ENCODE measurements at regions not wholly inside any gene's neighbourhood (a gene's known extent, or its start where the extent isn't known, plus 50 kb on each side); places are given as distances from the start of the nearest gene placed in this dataset.

- POLR2A ChIA-PET, result no interaction called here
- Histone ChIP-seq H3K9me3 (ENCODE audit: control insufficient read depth, insufficient read depth, low read length) (peaks cover 5% of the 10 kb centered on the region; the same call in 1 of the 2 replicates), H3K27ac (ENCODE audit: low read depth, low read length) (no peak overlapping the region), H3K4me3 (ENCODE audit: low read depth, low read length) (no peak overlapping the region), H3K27me3 (ENCODE audit: control insufficient read depth, insufficient read depth, low read length) (no peaks in the 10 kb centered on the region)
- TF ChIP-seq CTCF (IDR thresholded peaks at IDR 0.05; ENCODE audit: low read depth, low read length), result no peak
- CTCF ChIA-PET, result interaction anchor here (0.6 kb wide), 1 partner anchor 527 kb away, joined by 3 read pairs; no protein-coding TSS in a partner anchor
- DNase-seq (ENCODE audit: low read depth, low spot score), result no peak
Observed at GRCh38 chr6:98352348-98352747, 482.0 kb upstream of the POU3F2 start.

GRCh38 chr6:98358173-98358572 is 476.2 kb upstream of the POU3F2 start:
- no peak for TF ChIP-seq CTCF (IDR thresholded peaks at IDR 0.05; ENCODE audit: low read depth, low read length)
- no peaks in the 10 kb centered on the region for H3K27me3 ChIP-seq (ENCODE audit: control insufficient read depth, insufficient read depth, low read length)
- peaks cover 3% of the 10 kb centered on the region; the same call in 1 of the 2 replicates for H3K9me3 ChIP-seq (ENCODE audit: control insufficient read depth, insufficient read depth, low read length)
- no peak overlapping the region for H3K4me3 ChIP-seq (ENCODE audit: low read depth, low read length)
- DNase-seq (ENCODE audit: low read depth, low spot score), result no peak
- ChIA-PET CTCF (no interaction called here), POLR2A (no interaction called here)
- H3K27ac ChIP-seq (ENCODE audit: low read depth, low read length), result no peak overlapping the region

GRCh38 chr6:98366371-98366770 is 468.0 kb upstream of the POU3F2 start:
- H3K27me3 ChIP-seq (ENCODE audit: control insufficient read depth, insufficient read depth, low read length), result no peaks in the 10 kb centered on the region
- peaks cover 3% of the 10 kb centered on the region; the same call in 1 of the 2 replicates for H3K9me3 ChIP-seq (ENCODE audit: control insufficient read depth, insufficient read depth, low read length)
- POLR2A ChIA-PET, result no interaction called here
- no peak overlapping the region for H3K27ac ChIP-seq (ENCODE audit: low read depth, low read length)
- CTCF ChIA-PET, result no interaction called here
- no peak for TF ChIP-seq CTCF (IDR thresholded peaks at IDR 0.05; ENCODE audit: low read depth, low read length)
- H3K4me3 ChIP-seq (ENCODE audit: low read depth, low read length), result no peak overlapping the region
- no peak for DNase-seq (ENCODE audit: low read depth, low spot score)

GRCh38 chr6:98380589-98380988 is 453.8 kb upstream of the POU3F2 start:
- CTCF ChIA-PET, result no interaction called here
- no peaks in the 10 kb centered on the region for H3K9me3 ChIP-seq (ENCODE audit: control insufficient read depth, insufficient read depth, low read length)
- POLR2A ChIA-PET, result no interaction called here
- no peak for DNase-seq (ENCODE audit: low read depth, low spot score)
- H3K27me3 ChIP-seq (ENCODE audit: control insufficient read depth, insufficient read depth, low read length), result no peaks in the 10 kb centered on the region
- H3K4me3 ChIP-seq (ENCODE audit: low read depth, low read length), result no peak overlapping the region
- H3K27ac ChIP-seq (ENCODE audit: low read depth, low read length), result no peak overlapping the region
- TF ChIP-seq CTCF (IDR thresholded peaks at IDR 0.05; ENCODE audit: low read depth, low read length), result no peak

- ChIA-PET POLR2A (no interaction called here), CTCF (no interaction called here)
- H3K4me3 ChIP-seq (ENCODE audit: low read depth, low read length), result no peak overlapping the region
- H3K27ac ChIP-seq (ENCODE audit: low read depth, low read length), result no peak overlapping the region
- no peak for TF ChIP-seq CTCF (IDR thresholded peaks at IDR 0.05; ENCODE audit: low read depth, low read length)
- no peaks in the 10 kb centered on the region for H3K27me3 ChIP-seq (ENCODE audit: control insufficient read depth, insufficient read depth, low read length)
- DNase-seq (ENCODE audit: low read depth, low spot score), result no peak
- no peaks in the 10 kb centered on the region for H3K9me3 ChIP-seq (ENCODE audit: control insufficient read depth, insufficient read depth, low read length)
Observed at GRCh38 chr6:98382246-98382645, 452.1 kb upstream of the POU3F2 start.

Data from AG04450 (cell line).